Bronchial epithelial cell (primary cell): ENCODE measurements at regions not wholly inside any gene's neighbourhood (a gene's known extent, or its start where the extent isn't known, plus 50 kb on each side); places are given as distances from the start of the nearest gene placed in this dataset.

Source experiments
- DNase-seq: peaks from one replicate; pipeline ENCODE4 v3.0.0-alpha.2; 2010; ENCODE audit warnings: low read depth
- FAIRE-seq: peaks from 2 replicates; lab custom pipeline; 2011; peaks lifted over from hg19 to GRCh38; lab: Jason Lieb, UNC
- H3K27me3 ChIP-seq: 2 replicates; pipeline ENCODE4 v1.5.1; 2011; ENCODE audit warnings: low read length; ENCODE audit not compliant: control insufficient read depth, insufficient read depth
- H3K36me3 ChIP-seq: 2 replicates; pipeline ENCODE4 v1.5.1; 2011; ENCODE audit warnings: low read length; ENCODE audit not compliant: control insufficient read depth, insufficient read depth
- H3K4me3 ChIP-seq: 2 replicates; pipeline ENCODE4 v1.5.1; 2011; ENCODE audit warnings: mild to moderate bottlenecking, low read depth, low read length, control low read depth
- TF ChIP-seq, protein P1 (sequence below): IDR thresholded peaks from 2 replicates; pipeline ENCODE4 v1.5.1; 2011; ENCODE audit warnings: mild to moderate bottlenecking, moderate library complexity, low read length, control low read depth, inconsistent platforms; ENCODE audit not compliant: insufficient read depth, severe bottlenecking

DNA sequence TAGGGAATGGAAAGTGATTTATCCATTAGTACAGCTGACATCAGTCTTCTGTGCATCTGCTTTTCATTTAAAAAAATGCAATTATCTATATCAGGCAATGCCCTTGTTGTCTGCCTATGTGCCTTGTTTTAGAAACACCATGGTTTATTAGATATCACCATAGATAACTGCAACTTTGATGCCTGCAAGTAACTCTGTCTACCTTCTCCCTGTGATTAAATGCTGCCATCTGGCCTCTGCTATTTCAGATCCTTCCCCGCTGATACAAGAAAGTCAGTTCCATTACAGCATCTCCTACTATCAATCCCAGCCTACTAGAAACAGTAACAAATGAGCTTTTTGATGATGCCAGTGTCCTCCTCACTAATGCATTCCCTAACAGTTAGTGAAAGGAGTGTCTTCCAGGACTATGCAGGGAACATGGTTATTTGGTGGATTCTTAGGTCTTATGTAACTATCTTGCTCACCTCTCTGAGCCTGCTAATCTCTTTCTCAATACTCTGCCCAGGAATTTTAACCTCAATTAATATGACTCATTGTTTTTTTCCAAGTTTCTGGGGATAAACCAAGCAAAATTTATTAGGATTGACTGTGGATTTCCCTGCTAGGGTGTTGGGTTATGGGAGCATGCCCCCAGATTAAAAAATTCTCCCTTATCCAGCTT lies 444.9 kb downstream of the RAPGEF2 start:
- no peak overlapping the region for H3K4me3 ChIP-seq
- no peaks in the 10 kb centered on the region for H3K36me3 ChIP-seq
- FAIRE-seq (no peak), DNase-seq (peak; percentile 64)
- no peaks in the 10 kb centered on the region for H3K27me3 ChIP-seq
- TF ChIP-seq, protein P1, sequence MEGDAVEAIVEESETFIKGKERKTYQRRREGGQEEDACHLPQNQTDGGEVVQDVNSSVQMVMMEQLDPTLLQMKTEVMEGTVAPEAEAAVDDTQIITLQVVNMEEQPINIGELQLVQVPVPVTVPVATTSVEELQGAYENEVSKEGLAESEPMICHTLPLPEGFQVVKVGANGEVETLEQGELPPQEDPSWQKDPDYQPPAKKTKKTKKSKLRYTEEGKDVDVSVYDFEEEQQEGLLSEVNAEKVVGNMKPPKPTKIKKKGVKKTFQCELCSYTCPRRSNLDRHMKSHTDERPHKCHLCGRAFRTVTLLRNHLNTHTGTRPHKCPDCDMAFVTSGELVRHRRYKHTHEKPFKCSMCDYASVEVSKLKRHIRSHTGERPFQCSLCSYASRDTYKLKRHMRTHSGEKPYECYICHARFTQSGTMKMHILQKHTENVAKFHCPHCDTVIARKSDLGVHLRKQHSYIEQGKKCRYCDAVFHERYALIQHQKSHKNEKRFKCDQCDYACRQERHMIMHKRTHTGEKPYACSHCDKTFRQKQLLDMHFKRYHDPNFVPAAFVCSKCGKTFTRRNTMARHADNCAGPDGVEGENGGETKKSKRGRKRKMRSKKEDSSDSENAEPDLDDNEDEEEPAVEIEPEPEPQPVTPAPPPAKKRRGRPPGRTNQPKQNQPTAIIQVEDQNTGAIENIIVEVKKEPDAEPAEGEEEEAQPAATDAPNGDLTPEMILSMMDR = no peak

DNA sequence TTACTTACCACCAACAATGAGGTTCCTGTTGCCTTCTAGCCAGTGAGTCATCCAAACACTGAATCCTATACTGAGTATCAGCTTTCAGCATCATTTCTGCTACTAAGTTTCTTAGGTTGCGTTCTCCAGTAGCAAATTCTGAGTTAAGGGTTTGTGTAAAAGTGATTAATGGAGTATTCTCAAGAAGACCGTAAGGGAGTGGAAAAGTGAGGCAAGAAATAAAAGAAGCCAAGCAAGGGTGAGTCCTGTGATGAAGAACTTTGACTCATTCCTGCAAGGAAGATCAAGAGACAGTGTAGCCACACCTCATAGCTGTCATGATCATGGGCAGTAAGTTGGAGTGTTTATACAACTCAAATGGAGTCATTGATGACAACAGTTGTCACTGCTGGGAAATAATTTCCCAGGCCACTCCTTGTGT lies 446.2 kb downstream of the RAPGEF2 start:
- FAIRE-seq = peak; percentile 28
- Histone ChIP-seq H3K4me3 (no peak overlapping the region), H3K27me3 (no peaks in the 10 kb centered on the region), H3K36me3 (no peaks in the 10 kb centered on the region)
- TF ChIP-seq, protein P1 = no peak
- DNase-seq = peak; percentile 57

DNA sequence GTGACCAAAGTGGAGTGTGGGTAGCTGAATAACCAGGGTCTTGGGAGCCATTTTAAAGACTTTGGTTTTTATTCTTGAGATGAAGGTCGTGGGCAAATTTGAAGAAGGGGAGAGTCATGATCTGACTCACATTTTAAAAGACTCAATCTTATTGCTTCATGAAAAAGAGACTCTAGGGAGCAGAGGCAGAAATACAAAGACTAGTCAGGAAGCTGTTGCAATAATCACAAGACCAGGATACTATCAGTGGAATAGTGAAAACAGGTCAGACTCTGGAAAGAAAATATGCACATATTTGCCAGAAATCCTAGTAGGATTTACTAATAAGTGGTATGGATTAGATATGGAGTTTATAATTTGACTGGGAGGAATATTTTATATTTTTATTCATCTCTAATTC lies 448.4 kb downstream of the RAPGEF2 start:
- Histone ChIP-seq H3K4me3 (no peak overlapping the region), H3K27me3 (no peaks in the 10 kb centered on the region), H3K36me3 (no peaks in the 10 kb centered on the region)
- DNase-seq (peak; percentile 35), FAIRE-seq (no peak)
- TF ChIP-seq, protein P1 = no peak

DNA sequence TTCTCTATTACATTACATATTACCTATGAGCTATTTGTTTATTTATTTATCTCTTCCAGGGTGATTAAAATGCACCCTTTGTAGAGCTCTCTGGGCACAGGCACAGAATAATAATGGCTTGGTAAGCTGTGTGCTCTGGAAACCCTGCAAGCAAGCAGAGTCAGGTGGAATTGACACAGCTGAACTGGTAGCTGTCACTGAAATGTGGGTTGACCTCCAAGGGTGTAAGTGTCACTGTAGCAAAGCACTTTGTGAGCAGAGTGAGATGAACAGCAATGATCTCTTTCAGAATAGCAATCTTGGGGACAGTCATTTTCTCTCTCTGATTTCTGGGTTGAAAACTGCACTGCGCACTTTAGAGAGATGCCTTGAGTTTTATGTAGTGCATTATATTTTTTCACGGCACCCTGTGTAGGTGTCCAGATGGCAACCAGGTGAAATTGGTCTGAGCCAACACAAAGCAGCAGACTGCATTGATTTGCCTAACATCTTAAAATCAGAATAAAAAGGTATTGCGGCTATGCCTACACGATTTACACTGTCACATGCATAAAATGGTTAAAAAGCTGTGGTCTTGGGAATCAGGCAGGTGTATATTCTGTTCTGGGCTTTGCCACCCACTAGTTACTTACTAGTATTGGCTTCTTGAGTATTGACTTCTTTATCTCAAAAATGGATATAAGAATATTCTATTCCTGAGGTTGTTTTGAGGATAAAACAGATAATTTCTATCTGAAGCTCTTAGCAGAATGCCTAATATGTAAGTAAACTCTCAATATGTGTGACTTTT lies 450.3 kb downstream of the RAPGEF2 start:
- Histone ChIP-seq H3K27me3 (no peaks in the 10 kb centered on the region), H3K4me3 (no peak overlapping the region), H3K36me3 (no peaks in the 10 kb centered on the region)
- FAIRE-seq (no peak), DNase-seq (no peak)
- TF ChIP-seq, protein P1 = no peak

DNA sequence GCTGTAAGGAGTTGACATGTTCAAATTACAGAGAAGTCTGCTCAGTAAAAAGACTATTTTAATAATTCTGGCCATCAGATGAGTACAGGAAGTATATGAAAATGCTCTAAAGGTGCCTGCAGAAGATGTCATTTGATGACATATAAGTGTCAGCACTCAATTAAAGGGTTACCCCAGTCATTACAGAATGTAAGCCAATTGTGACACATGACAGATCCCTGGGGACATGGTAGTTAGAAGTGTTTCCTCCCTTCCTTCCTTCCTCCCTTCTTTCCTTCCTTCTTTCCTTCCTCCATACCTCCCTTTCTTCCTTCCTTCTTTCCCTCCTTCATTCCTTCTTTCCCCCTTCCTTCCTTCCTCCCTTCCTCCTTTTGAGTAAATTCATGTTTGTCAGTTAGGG lies 453.0 kb downstream of the RAPGEF2 start:
- FAIRE-seq (no peak), DNase-seq (no peak)
- H3K27me3 ChIP-seq = no peaks in the 10 kb centered on the region
- no peaks in the 10 kb centered on the region for H3K36me3 ChIP-seq
- H3K4me3 ChIP-seq = no peak overlapping the region
- TF ChIP-seq, protein P1 = no peak

DNA sequence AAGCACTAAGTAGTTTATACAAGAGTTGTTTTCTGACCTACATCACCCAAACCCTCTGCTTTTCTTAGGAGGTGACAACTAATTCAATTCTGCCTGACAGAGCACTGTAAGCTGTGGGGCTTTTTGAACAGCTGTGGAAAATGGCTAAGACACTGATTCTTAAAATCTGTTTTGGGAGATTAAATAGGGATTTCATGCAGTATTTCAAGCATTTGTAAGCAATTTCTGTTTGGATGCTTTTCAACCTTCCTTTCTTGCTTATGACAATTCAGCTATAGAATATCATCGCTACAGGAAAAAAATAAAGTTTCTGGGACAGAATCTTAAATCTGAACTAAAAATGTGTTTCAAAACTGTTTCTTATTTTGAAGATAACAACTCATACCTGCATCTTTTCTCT lies 459.5 kb downstream of the RAPGEF2 start:
- H3K4me3 ChIP-seq = no peak overlapping the region
- DNase-seq (no peak), FAIRE-seq (no peak)
- TF ChIP-seq, protein P1 = no peak
- no peaks in the 10 kb centered on the region for H3K36me3 ChIP-seq
- no peaks in the 10 kb centered on the region for H3K27me3 ChIP-seq
